Endodermal cell (in vitro differentiated cells): ENCODE measurements at regions not wholly inside any gene's neighbourhood (a gene's known extent, or its start where the extent isn't known, plus 50 kb on each side); places are given as distances from the start of the nearest gene placed in this dataset.

Experiments
- DNase-seq: peaks from one replicate; pipeline ENCODE4 v3.0.0-alpha.2; 2017
- H3K27ac ChIP-seq: 2 replicates; pipeline ENCODE4 v1.5.1; 2013; ENCODE audit warnings: mild to moderate bottlenecking, low read depth, low read length, moderate library complexity
- H3K27me3 ChIP-seq: 2 replicates; pipeline ENCODE4 v1.6.1; 2013; ENCODE audit warnings: mild to moderate bottlenecking, low read length, moderate library complexity; ENCODE audit not compliant: insufficient read depth, control insufficient read depth, poor library complexity, severe bottlenecking
- H3K36me3 ChIP-seq: 2 replicates; pipeline ENCODE4 v1.7.0; 2013; ENCODE audit warnings: mild to moderate bottlenecking, low read length, moderate library complexity; ENCODE audit not compliant: control insufficient read depth, insufficient read depth
- H3K4me1 ChIP-seq: one replicate; pipeline ENCODE4 v1.7.0; 2013; ENCODE audit warnings: low read length; ENCODE audit not compliant: control insufficient read depth, insufficient read depth
- H3K4me3 ChIP-seq: 2 replicates; pipeline ENCODE4 v1.5.1; 2013; ENCODE audit warnings: mild to moderate bottlenecking, low read length, moderate library complexity
- H3K9ac ChIP-seq: 2 replicates; pipeline ENCODE4 v1.6.1; 2013; ENCODE audit warnings: mild to moderate bottlenecking, low read length, moderate library complexity; ENCODE audit not compliant: poor library complexity, severe bottlenecking; ENCODE audit errors: extremely low read depth
- H3K9me3 ChIP-seq: 2 replicates; pipeline ENCODE4 v1.6.1; 2013; ENCODE audit warnings: mild to moderate bottlenecking, low read length, moderate library complexity; ENCODE audit not compliant: control insufficient read depth
- H3K27ac Mint-ChIP-seq: 2 replicates; pipeline ENCODE4 v1.8.0; 2020; ENCODE audit warnings: mixed read lengths
- H3K27me3 Mint-ChIP-seq: 2 replicates; pipeline ENCODE4 v1.8.0; 2021; ENCODE audit warnings: mild to moderate bottlenecking, mixed read lengths; ENCODE audit not compliant: insufficient read depth
- H3K36me3 Mint-ChIP-seq: 2 replicates; pipeline ENCODE4 v1.8.0; 2020; ENCODE audit warnings: low read depth, mixed read lengths
- H3K4me1 Mint-ChIP-seq: 2 replicates; pipeline ENCODE4 v1.8.0; 2020; ENCODE audit warnings: mixed read lengths
- H3K4me3 Mint-ChIP-seq: 2 replicates; pipeline ENCODE4 v1.8.0; 2020; ENCODE audit warnings: mild to moderate bottlenecking, moderate library complexity, mixed read lengths
- H3K9me3 Mint-ChIP-seq: 2 replicates; pipeline ENCODE4 v1.8.0; 2020; ENCODE audit warnings: mild to moderate bottlenecking, mixed read lengths
- CTCF ChIP-seq: fragments of 200-600 bp; sonication (generic); conservative IDR thresholded peaks from 2 replicates; pipeline ENCODE4 v1.5.0; 2021; ENCODE audit warnings: antibody characterized with exemption, mild to moderate bottlenecking
- WGBS, 2 experiments: methylation state at CpG; one replicate each; pipeline versions ENCODE4 v1.1.5 to v1.1.7; 2013; ENCODE audit warnings: missing lambda C conversion rate in 2 of 2, mixed read lengths in 1 of 2; ENCODE audit not compliant: insufficient coverage in 1 of 2, insufficient read length in 1 of 2; 5-methylcytosine and 5-hydroxymethylcytosine counted together

- H3K27ac Mint-ChIP-seq, result no peak overlapping the region
- no peak overlapping the region for H3K4me3 Mint-ChIP-seq
- no peak for TF ChIP-seq CTCF
- H3K9me3 Mint-ChIP-seq, result peaks cover 3% of the 10 kb centered on the region
- Histone ChIP-seq H3K4me1 (no peaks in the 10 kb centered on the region), H3K4me3 (no peak overlapping the region), H3K9ac (no peak overlapping the region), H3K36me3 (no peaks in the 10 kb centered on the region), H3K27me3 (no peaks in the 10 kb centered on the region), H3K27ac (no peak overlapping the region), H3K9me3 (no peaks in the 10 kb centered on the region)
- H3K36me3 Mint-ChIP-seq, result no peaks in the 10 kb centered on the region
- no peaks in the 10 kb centered on the region for H3K27me3 Mint-ChIP-seq
- no peaks in the 10 kb centered on the region for H3K4me1 Mint-ChIP-seq
- no peak for DNase-seq
- WGBS, 2 experiments, result 81 to 86% methylated on average over 1 to 4 of the region's 4 CpGs
These were observed 107.1 kb downstream of the TEX36 start for GRCh38 chr10:125575843-125576242.

- no peak overlapping the region for H3K27ac ChIP-seq
- no peak for TF ChIP-seq CTCF
- Mint-ChIP-seq H3K27me3 (no peaks in the 10 kb centered on the region), H3K9me3 (peaks cover 17% of the 10 kb centered on the region), H3K4me3 (no peak overlapping the region), H3K27ac (no peak overlapping the region), H3K4me1 (peaks cover 3% of the 10 kb centered on the region), H3K36me3 (no peaks in the 10 kb centered on the region)
- H3K9ac ChIP-seq, result no peak overlapping the region
- DNase-seq, result peak; percentile 10
- H3K27me3 ChIP-seq, result no peaks in the 10 kb centered on the region
- no peaks in the 10 kb centered on the region for H3K36me3 ChIP-seq
- no peaks in the 10 kb centered on the region for H3K4me1 ChIP-seq
- no peak overlapping the region for H3K4me3 ChIP-seq
- WGBS, 2 experiments, result 91 to 96% methylated on average over 4 of the region's 4 CpGs
- no peaks in the 10 kb centered on the region for H3K9me3 ChIP-seq
These were observed 114.8 kb downstream of the TEX36 start for GRCh38 chr10:125568156-125568555.

DNA sequence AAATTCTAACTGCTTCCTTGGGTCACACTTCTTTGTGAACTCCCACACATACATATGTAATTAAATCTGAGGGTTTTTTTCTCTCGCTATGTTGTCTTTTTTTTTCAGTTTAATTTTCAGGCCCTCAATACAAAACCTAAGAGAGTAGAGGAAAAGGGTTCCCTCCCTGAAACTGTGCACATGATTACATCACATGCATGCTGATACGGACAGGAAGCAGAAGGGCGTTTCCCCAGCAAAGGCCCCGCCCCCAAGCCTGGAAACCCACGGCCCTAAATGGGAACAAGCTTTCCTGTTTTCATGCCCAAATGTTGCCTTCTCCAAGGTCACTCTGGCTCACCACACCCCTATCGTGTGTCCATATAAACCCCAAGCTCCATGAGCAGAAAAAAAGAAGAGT is 115.4 kb downstream of the TEX36 start:
- H3K36me3 Mint-ChIP-seq, result no peaks in the 10 kb centered on the region
- DNase-seq, result peak; percentile 13
- H3K9me3 ChIP-seq, result no peaks in the 10 kb centered on the region
- H3K9me3 Mint-ChIP-seq, result peaks cover 17% of the 10 kb centered on the region
- H3K9ac ChIP-seq, result no peak overlapping the region
- TF ChIP-seq CTCF, result no peak
- no peaks in the 10 kb centered on the region for H3K27me3 Mint-ChIP-seq
- H3K4me3 ChIP-seq, result no peak overlapping the region
- H3K4me1 Mint-ChIP-seq, result peaks cover 3% of the 10 kb centered on the region
- H3K27me3 ChIP-seq, result no peaks in the 10 kb centered on the region
- H3K4me1 ChIP-seq, result no peaks in the 10 kb centered on the region
- no peak overlapping the region for H3K27ac Mint-ChIP-seq
- no peak overlapping the region for H3K4me3 Mint-ChIP-seq
- 90% methylated on average over 4 to 6 of the region's 6 CpGs for WGBS, 2 experiments
- H3K27ac ChIP-seq, result no peak overlapping the region
- H3K36me3 ChIP-seq, result no peaks in the 10 kb centered on the region
